Neural cell (in vitro differentiated cells): ENCODE measurements at regions not wholly inside any gene's neighbourhood (a gene's known extent, or its start where the extent isn't known, plus 50 kb on each side); places are given as distances from the start of the nearest gene placed in this dataset.

Source experiments
- CTCF ChIP-seq: fragments of 450-650 bp; IDR thresholded peaks from 2 replicates; pipeline ENCODE4 v1.5.1; 2014; ENCODE audit warnings: antibody characterized with exemption, mild to moderate bottlenecking, moderate library complexity; ENCODE audit not compliant: poor library complexity, severe bottlenecking
- POLR2AphosphoS5 ChIP-seq: IDR thresholded peaks from 2 replicates; pipeline ENCODE4 v1.6.1; 2012
- RAD21 ChIP-seq: fragments of 450-650 bp; conservative IDR thresholded peaks from 2 replicates; pipeline ENCODE4 v1.6.1; 2014; ENCODE audit warnings: antibody characterized with exemption, mild to moderate bottlenecking, moderate library complexity
- REST ChIP-seq: IDR thresholded peaks from 2 replicates; pipeline ENCODE4 v1.6.1; 2012; ENCODE audit warnings: borderline replicate concordance

- TF ChIP-seq CTCF (no peak), RAD21 (no peak), POLR2AphosphoS5 (no peak), REST (no peak)
These were observed 414.9 kb downstream of the CENPC start for GRCh38 chr4:67130411-67130810.
